ENCODE measurements at regions not wholly inside any gene's neighbourhood (a gene's known extent, or its start where the extent isn't known, plus 50 kb on each side); places are given as distances from the start of the nearest gene placed in this dataset.

DNA sequence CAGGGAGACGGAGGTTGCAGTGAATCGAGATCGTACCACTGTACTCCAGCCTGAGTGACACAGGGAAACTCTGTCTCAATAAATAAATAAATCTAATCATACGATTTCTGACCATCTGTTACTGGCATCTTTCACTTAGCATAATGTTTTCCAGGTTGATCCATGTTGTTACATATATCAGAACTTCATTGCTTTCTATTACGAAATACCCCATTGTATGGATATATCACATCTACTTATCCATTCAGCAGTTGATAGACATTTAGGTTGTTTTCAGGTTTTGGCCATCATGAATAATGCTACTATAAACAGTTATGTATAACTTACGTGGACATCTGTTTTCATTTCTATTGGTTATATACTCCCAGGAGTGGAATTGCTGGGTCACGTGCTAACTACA, 303.9 kb downstream of the PAX3 start:
- TF ChIP-seq, protein P1, sequence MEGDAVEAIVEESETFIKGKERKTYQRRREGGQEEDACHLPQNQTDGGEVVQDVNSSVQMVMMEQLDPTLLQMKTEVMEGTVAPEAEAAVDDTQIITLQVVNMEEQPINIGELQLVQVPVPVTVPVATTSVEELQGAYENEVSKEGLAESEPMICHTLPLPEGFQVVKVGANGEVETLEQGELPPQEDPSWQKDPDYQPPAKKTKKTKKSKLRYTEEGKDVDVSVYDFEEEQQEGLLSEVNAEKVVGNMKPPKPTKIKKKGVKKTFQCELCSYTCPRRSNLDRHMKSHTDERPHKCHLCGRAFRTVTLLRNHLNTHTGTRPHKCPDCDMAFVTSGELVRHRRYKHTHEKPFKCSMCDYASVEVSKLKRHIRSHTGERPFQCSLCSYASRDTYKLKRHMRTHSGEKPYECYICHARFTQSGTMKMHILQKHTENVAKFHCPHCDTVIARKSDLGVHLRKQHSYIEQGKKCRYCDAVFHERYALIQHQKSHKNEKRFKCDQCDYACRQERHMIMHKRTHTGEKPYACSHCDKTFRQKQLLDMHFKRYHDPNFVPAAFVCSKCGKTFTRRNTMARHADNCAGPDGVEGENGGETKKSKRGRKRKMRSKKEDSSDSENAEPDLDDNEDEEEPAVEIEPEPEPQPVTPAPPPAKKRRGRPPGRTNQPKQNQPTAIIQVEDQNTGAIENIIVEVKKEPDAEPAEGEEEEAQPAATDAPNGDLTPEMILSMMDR (IDR thresholded peaks at IDR 0.05) = no peak
- no peak for TF ChIP-seq POLR2A (IDR thresholded peaks at IDR 0.05)
